Duodenal mucosa (tissue), 2 donors: ENCODE measurements at regions not wholly inside any gene's neighbourhood (a gene's known extent, or its start where the extent isn't known, plus 50 kb on each side); places are given as distances from the start of the nearest gene placed in this dataset.

Experiments used
- H3K27ac ChIP-seq: one replicate; pipeline ENCODE4 v1.7.0; 2013; ENCODE audit warnings: low read depth, low read length
- H3K27me3 ChIP-seq, 2 donors: one replicate each; pipeline ENCODE4 v1.7.0; 2013; ENCODE audit warnings: low read length in 2 of 2, control low read depth in 1 of 2; ENCODE audit not compliant: insufficient read depth in 2 of 2, control insufficient read depth in 1 of 2
- H3K36me3 ChIP-seq, 2 donors: one replicate each; pipeline ENCODE4 v1.7.0; 2013; ENCODE audit warnings: low read length in 2 of 2, control low read depth in 1 of 2; ENCODE audit not compliant: insufficient read depth in 2 of 2, control insufficient read depth in 1 of 2
- H3K4me1 ChIP-seq, 2 donors: one replicate each; pipeline ENCODE4 v1.7.0; 2013; ENCODE audit warnings: low read length in 2 of 2, control low read depth in 1 of 2; ENCODE audit not compliant: insufficient read depth in 2 of 2, control insufficient read depth in 1 of 2
- H3K4me3 ChIP-seq, 2 donors: one replicate each; pipeline ENCODE4 v1.7.0; 2013; ENCODE audit warnings: low read length in 2 of 2, low read depth in 1 of 2
- H3K9ac ChIP-seq, 2 donors: one replicate each; pipeline ENCODE4 v1.7.0; 2013; ENCODE audit warnings: low read length in 2 of 2, low read depth in 1 of 2
- H3K9me3 ChIP-seq, 2 donors: one replicate each; pipeline ENCODE4 v1.7.0; 2013; ENCODE audit warnings: low read length in 2 of 2, control low read depth in 1 of 2; ENCODE audit not compliant: control insufficient read depth in 1 of 2

DNA sequence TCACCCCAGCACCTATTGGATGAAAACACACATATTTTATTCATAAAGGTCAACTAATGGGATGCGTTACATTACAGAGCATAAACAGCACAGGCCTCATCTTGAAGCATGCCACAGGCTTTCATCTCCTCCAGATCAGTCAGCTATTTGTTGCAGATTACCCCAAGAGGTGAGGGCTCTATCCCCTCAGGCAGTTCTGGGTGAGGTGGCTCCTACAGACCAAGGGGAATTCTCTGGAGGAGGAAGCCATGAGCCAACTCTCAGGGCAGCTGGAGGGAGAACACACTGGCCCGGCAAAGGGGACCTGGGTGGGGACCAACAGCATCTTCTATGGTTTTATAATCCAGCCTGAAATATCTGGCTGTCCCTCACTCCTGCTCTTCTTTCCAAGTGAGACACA lies 126.4 kb upstream of the BTBD3 start:
- H3K4me1 ChIP-seq, result no peaks in the 10 kb centered on the region
- H3K9me3 ChIP-seq, result no peaks in the 10 kb centered on the region
- H3K9ac ChIP-seq, result no peak overlapping the region
- no peak overlapping the region for H3K27ac ChIP-seq
- no peaks in the 10 kb centered on the region for H3K27me3 ChIP-seq
- no peak overlapping the region for H3K4me3 ChIP-seq
- no peaks in the 10 kb centered on the region for H3K36me3 ChIP-seq

DNA sequence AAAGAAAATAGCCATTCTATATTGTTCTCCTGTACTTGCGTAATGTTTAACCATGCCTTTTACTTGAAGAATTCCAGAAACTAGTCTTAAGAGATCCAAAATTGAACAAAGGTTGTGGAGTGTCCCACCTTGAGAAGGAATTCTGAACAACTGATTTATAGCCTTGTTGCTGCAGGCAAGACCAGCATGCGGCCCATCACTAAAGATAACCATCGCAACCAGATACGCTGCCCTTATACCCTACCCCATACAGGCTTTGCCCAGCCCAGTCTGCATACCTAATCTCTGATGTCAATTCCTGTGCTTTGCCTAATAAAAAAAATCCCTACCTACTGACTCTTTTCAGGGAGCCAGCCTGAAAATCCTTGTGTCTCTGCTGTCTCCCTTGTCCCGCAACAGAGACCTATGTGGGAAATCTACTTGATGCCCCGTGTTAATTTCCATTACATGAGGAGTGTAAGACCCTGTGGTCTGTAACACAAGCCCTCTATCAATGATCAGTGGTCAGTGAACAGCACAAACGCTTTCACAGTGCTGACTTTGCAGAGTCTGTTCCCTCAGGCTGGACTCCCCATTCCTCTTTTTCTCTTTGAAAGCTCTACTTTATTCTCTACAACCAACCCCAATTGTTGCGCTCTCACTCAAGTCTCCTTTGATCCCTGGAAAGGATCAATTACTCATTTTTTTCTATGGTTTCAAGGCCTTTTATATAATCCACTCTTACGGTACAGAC lies 125.7 kb upstream of the BTBD3 start:
- H3K27ac ChIP-seq, result no peak overlapping the region
- H3K4me3 ChIP-seq, result no peak overlapping the region
- no peaks in the 10 kb centered on the region for H3K4me1 ChIP-seq
- H3K27me3 ChIP-seq, result no peaks in the 10 kb centered on the region
- H3K36me3 ChIP-seq, result no peaks in the 10 kb centered on the region
- no peak overlapping the region for H3K9ac ChIP-seq
- H3K9me3 ChIP-seq, result no peaks in the 10 kb centered on the region

DNA sequence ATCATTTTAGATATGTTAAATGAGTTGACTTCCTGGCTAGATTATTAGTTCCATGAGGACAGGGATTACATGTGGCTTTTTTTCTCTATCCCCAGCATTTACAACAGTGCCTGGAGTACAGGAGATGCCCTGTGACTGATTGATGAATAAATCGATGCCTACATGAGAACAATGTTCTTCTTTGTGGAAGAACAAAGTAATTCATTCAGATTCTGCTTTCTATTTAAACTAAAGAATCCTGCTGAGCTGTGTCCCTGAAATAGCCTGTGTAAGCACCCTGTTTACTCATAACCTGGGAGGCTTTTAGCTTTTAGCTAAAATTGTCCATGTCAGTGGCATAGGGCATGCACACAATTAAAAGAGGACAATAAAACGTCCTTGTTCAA lies 125.1 kb upstream of the BTBD3 start:
- Histone ChIP-seq H3K4me1 (no peaks in the 10 kb centered on the region), H3K36me3 (no peaks in the 10 kb centered on the region), H3K27ac (no peak overlapping the region), H3K9ac (no peak overlapping the region), H3K9me3 (no peaks in the 10 kb centered on the region), H3K27me3 (no peaks in the 10 kb centered on the region), H3K4me3 (no peak overlapping the region)

DNA sequence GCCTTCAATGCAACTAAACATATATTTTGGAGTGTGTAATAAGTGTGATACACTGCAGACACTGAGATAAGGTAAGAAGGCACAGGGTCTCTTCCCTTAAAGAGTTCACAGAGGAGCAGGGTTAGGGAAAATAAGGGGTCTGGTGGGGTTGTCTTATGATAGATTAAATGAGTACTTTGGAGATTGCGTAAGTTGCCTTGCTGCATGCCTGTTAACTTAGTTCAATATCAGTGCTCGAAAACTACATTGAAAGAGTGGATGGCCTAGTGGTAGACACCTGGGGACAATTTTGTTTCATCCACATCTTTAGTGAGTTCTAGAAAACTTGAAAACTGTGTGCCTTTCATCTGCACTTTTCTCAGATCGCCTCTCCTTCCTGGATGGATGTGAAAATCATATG lies 123.2 kb upstream of the BTBD3 start:
- H3K36me3 ChIP-seq, result no peaks in the 10 kb centered on the region
- H3K27me3 ChIP-seq, result no peaks in the 10 kb centered on the region
- no peak overlapping the region for H3K9ac ChIP-seq
- no peaks in the 10 kb centered on the region for H3K9me3 ChIP-seq
- no peak overlapping the region for H3K4me3 ChIP-seq
- no peak overlapping the region for H3K27ac ChIP-seq
- H3K4me1 ChIP-seq, result no peaks in the 10 kb centered on the region

DNA sequence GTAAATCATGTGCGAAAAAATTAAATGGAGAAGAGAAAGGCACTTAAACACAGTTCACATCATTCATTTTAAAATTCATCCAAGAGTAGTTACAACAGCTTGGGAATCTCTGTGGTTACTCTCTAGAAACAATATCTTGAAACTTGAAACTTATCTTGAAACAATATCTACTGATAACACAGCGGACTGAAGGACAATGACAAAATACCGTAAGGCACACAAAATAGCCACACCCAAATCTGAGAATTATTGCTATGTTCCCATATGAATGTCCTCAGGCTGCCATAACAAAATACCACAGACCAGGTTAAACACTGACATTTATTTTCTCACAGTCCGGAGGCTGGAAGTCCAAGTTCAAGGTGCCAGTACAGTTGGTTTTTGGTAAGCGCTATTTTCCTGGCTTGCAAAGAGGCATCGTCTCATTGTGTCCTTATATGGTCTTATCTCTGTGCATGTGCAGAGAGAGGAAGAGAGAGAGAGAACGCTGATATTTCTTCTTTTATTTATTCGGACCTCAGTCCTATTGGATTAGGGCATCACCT lies 122.5 kb upstream of the BTBD3 start:
- H3K27me3 ChIP-seq, result no peaks in the 10 kb centered on the region
- H3K4me1 ChIP-seq, result no peaks in the 10 kb centered on the region
- no peak overlapping the region for H3K4me3 ChIP-seq
- H3K27ac ChIP-seq, result no peak overlapping the region
- H3K36me3 ChIP-seq, result no peaks in the 10 kb centered on the region
- H3K9me3 ChIP-seq, result no peaks in the 10 kb centered on the region
- no peak overlapping the region for H3K9ac ChIP-seq

DNA sequence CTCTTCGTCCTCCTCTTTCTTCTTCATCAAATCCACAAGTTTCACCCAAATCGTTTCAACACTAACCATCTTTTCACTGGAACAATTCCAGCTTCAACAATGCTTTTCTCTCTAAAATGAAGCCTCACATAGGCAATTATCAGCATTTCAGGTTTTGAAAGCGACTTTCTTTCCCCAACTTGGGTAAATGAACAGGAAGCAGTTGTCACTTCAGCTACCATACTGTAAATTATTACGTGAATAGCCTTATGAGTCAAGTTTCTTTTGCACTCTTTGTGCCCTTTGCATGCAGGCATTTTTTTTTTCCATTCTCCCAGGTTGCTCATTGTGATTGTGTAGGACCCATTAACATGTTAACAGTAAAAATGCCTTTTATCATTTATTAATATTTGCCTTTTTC lies 121.7 kb upstream of the BTBD3 start:
- no peaks in the 10 kb centered on the region for H3K27me3 ChIP-seq
- H3K36me3 ChIP-seq, result no peaks in the 10 kb centered on the region
- no peaks in the 10 kb centered on the region for H3K9me3 ChIP-seq
- H3K27ac ChIP-seq, result no peak overlapping the region
- H3K4me3 ChIP-seq, result no peak overlapping the region
- H3K4me1 ChIP-seq, result no peaks in the 10 kb centered on the region
- no peak overlapping the region for H3K9ac ChIP-seq

DNA sequence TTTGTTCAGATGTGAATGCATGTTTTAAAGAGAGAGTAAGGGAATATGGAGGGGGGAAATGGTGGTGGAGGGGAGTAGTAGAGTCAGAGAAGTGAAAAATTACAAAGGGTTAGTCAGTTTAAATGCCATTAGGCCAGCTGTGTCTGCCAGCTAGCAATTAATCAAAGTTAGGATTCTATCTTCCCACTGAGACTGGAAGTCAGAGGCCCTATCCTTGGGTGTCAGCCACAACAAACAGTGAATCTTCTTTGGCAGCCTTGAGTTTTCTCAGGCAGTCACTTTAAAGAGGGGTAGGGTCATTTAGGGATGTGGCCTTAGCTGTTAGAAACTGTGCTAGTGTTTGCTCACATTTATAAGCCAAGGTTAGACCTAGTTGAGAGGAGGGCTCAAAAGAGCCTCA lies 120.5 kb upstream of the BTBD3 start:
- Histone ChIP-seq H3K27me3 (no peaks in the 10 kb centered on the region), H3K9ac (no peak overlapping the region), H3K9me3 (no peaks in the 10 kb centered on the region), H3K4me3 (no peak overlapping the region), H3K36me3 (no peaks in the 10 kb centered on the region), H3K27ac (no peak overlapping the region), H3K4me1 (no peaks in the 10 kb centered on the region)

DNA sequence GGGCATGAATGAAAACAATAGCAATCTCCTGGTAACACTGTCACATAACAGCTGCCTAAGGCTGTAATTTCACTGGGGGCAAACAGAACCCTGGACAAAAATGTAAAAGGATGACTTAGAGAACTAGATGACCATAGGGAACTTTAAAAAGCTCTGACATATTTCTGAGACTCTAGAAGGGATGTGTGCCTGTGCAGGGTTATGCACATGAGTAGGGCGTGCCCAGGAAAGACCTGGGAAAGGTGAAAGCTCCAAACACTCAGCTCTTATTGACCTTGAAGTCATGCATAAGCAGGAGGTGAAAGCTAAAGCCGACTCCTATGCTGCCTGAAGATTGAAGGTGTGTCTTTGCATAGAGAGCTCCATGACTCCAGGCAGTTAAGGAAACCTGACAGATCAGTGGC lies 118.4 kb upstream of the BTBD3 start:
- H3K4me1 ChIP-seq, result no peaks in the 10 kb centered on the region
- H3K9ac ChIP-seq, result no peak overlapping the region
- no peaks in the 10 kb centered on the region for H3K27me3 ChIP-seq
- no peaks in the 10 kb centered on the region for H3K9me3 ChIP-seq
- H3K36me3 ChIP-seq, result no peaks in the 10 kb centered on the region
- no peak overlapping the region for H3K4me3 ChIP-seq
- H3K27ac ChIP-seq, result no peak overlapping the region

DNA sequence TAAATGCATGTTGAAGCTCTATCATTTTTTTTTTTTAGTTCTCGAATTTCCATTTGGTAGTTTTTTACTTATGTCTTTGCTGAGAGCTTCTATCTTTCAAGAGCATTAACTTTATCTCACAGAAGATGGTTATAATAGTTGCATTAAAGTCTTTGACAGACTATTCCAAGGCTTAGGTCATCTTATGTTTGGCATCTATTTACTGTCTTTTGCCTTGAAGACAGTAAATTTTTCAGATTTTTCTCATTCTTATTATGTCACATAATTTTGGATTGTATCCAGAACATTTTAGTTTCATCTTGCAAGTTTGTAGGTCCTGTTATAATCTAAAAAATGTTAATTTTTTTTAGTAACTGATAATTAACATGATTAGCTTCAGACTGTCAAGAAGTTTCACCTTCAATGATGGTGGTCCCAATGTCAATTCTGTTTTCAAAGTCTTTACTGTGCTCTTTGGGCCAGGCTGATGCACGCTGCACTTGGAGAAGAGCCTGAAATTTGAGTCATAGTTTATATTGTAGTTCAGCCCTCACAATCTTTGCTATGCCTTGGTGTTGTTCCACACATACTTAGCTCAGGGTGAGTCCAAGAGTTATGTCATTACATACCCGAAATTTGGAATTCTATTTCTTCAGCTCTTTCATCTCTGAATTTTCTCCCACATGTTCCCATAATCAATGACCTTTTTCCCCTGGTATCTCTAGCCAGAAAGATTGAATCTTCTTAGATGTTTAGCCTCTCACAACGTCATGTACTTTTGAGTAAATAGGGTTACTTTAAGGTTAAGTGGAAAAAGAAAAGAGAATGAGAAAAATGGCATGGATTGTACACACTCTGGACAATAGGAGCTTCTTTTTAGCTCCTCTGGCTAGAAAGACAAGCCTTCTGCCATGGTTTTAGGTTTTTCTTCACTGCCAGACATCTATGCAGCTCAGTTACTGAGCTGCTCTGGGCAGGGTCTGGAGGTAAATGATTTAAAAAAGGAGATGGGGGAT lies 110.3 kb upstream of the BTBD3 start:
- no peak overlapping the region for H3K27ac ChIP-seq
- H3K9me3 ChIP-seq, result no peaks in the 10 kb centered on the region
- H3K4me3 ChIP-seq, result no peak overlapping the region
- H3K36me3 ChIP-seq, result no peaks in the 10 kb centered on the region
- H3K9ac ChIP-seq, result no peak overlapping the region
- H3K4me1 ChIP-seq, result no peaks in the 10 kb centered on the region
- no peaks in the 10 kb centered on the region for H3K27me3 ChIP-seq

DNA sequence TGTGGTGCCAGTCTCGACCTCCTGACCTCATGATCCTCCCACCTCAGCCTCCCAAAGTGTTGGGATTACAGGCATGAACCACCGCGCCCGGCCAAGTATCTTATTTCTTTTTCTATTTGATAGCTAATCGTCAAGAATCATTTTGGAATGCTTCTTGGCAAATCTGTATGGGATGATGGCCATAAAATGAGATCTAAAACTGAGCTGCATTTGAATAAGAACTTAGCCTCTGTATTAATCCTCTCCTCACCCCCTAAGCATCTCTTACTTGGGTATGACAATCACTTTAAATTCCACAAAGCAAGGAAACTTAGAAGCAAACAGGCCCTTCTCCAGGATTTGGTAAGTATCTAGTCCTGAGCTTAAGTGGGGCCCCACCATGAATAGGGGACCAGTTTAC lies 108.9 kb upstream of the BTBD3 start:
- H3K4me3 ChIP-seq, result no peak overlapping the region
- H3K9ac ChIP-seq, result no peak overlapping the region
- no peaks in the 10 kb centered on the region for H3K4me1 ChIP-seq
- H3K27me3 ChIP-seq, result no peaks in the 10 kb centered on the region
- H3K9me3 ChIP-seq, result no peaks in the 10 kb centered on the region
- no peaks in the 10 kb centered on the region for H3K36me3 ChIP-seq
- H3K27ac ChIP-seq, result no peak overlapping the region
